RWPE1 (cell line): ENCODE measurements at regions not wholly inside any gene's neighbourhood (a gene's known extent, or its start where the extent isn't known, plus 50 kb on each side); places are given as distances from the start of the nearest gene placed in this dataset.
A peak's percentile ranks its signal among the peaks of the same experiment; 100 is the strongest.

ENCODE experiments used
- CTCF ChIA-PET: fragments of 350-600 bp; sonication (Branson Sonifier 250); formaldehyde crosslinking; extraction: SDS; loops from one replicate; lab custom pipeline; 2021; lab: Yijun Ruan, JAX
- POLR2A ChIA-PET: fragments of 400-600 bp; formaldehyde crosslinking; extraction: SDS; loops from one replicate; lab custom pipeline; 2020; ENCODE audit warnings: antibody characterized with exemption; ENCODE audit not compliant: low non-redundant PET; lab: Yijun Ruan, JAX
- DNase-seq: peaks from one replicate; pipeline ENCODE4 v3.0.0; 2012; ENCODE audit warnings: low spot score
- H3K27ac ChIP-seq: fragments of 450-650 bp; 2 replicates; pipeline ENCODE4 v1.5.1; 2017
- CTCF ChIP-seq: fragments of 450-650 bp; conservative IDR thresholded peaks from 2 replicates; pipeline ENCODE4 v1.5.1; 2017; ENCODE audit warnings: low read depth, mild to moderate bottlenecking

GRCh38 chr7:130891254-130892094, 157.5 kb upstream of the KLF14 start:
- H3K27ac ChIP-seq = peak overlapping the region; percentile 98
- no peak for TF ChIP-seq CTCF
- ChIA-PET CTCF (interaction anchor here (0.6 to 1.2 kb wide), 2 partner anchors 149 to 642 kb away, joined by 3 to 4 read pairs; no protein-coding TSS in a partner anchor), POLR2A (no interaction called here)
- peak; percentile 53 for DNase-seq

GRCh38 chr7:130893441-130893894, 159.5 kb upstream of the KLF14 start:
- ChIA-PET CTCF (interaction anchor here (0.7 kb wide), 1 partner anchor 147 kb away, joined by 6 read pairs; no protein-coding TSS in a partner anchor), POLR2A (no interaction called here)
- H3K27ac ChIP-seq = peak overlapping the region; percentile 80
- TF ChIP-seq CTCF = no peak
- no peak for DNase-seq

GRCh38 chr7:130894146-130894908, 160.3 kb upstream of the KLF14 start:
- DNase-seq = no peak
- H3K27ac ChIP-seq = peak overlapping the region; percentile 87
- TF ChIP-seq CTCF = no peak
- POLR2A ChIA-PET = no interaction called here
- CTCF ChIA-PET = no interaction called here

GRCh38 chr7:130894909-130895750, 161.1 kb upstream of the KLF14 start:
- ChIA-PET POLR2A (no interaction called here), CTCF (interaction anchor here (0.6 to 1.5 kb wide), 3 partner anchors 20 to 112 kb away, joined by 3 to 7 read pairs (median 3); no protein-coding TSS in a partner anchor)
- DNase-seq = no peak
- no peak for TF ChIP-seq CTCF
- H3K27ac ChIP-seq = peak overlapping the region; percentile 87

GRCh38 chr7:130896051-130896881, 162.3 kb upstream of the KLF14 start:
- CTCF ChIA-PET = interaction anchor here (0.5 to 1.5 kb wide), 16 partner anchors 8 to 144 kb away, joined by 3 to 15 read pairs (median 4); no protein-coding TSS in a partner anchor
- H3K27ac ChIP-seq = peak overlapping the region; percentile 87
- no peak for DNase-seq
- TF ChIP-seq CTCF = no peak
- POLR2A ChIA-PET = no interaction called here
